ENCODE measurements at regions not wholly inside any gene's neighbourhood (a gene's known extent, or its start where the extent isn't known, plus 50 kb on each side); places are given as distances from the start of the nearest gene placed in this dataset.
"Not testable (repeated sequence)": the region's sequence is repeated elsewhere in the genome, so short reads cannot be mapped to it uniquely, and the experiment has no call there.

DNA sequence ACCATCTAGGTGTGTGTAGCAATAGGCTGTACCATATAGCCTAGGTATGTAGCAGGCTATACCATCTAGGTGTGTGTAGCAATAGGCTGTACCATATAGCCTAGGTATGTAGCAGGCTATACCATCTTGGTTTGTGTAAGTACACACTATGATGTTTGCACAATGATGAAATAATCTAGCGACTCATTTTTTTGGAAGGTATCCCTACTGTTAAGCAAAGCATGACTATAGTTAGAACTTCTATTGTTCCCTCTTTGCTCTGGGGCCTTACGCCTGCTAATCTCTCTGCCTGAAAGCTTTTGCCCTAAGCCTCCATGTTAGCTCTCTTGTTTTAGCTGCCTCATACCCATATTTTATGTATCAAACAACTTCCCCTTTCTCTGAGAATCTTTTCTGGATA, 563.3 kb downstream of the PIK3C3 start:
- H2AFZ ChIP-seq (ENCODE audit: low read length); H3K27me3 ChIP-seq (ENCODE audit: control insufficient read depth in 3 of 3, insufficient read depth in 3 of 3, low read depth in 1 of 3, low read length in 3 of 3); H2BK120ac ChIP-seq (ENCODE audit: low read depth, low read length); H2BK12ac ChIP-seq (ENCODE audit: low read length); H3K23ac ChIP-seq (ENCODE audit: low read depth, low read length, poor library complexity); H3K4me2 ChIP-seq (ENCODE audit: insufficient read depth, low read length, poor library complexity, severe bottlenecking); H4K8ac ChIP-seq (ENCODE audit: low read depth, low read length); H3K36me3 ChIP-seq (replicated peaks in 1 of 2; ENCODE audit: control insufficient read depth in 2 of 2, insufficient read depth in 2 of 2, low read length in 2 of 2); DNase-seq (ENCODE audit: low spot score); H3K9ac ChIP-seq (ENCODE audit: low read depth, low read length, poor library complexity); H3K4ac ChIP-seq (ENCODE audit: low read length); H2AK5ac ChIP-seq (ENCODE audit: low read depth, low read length); H3K79me1 ChIP-seq (ENCODE audit: low read depth, low read length); H3K14ac ChIP-seq (ENCODE audit: low read length); H3K27ac ChIP-seq (replicated peaks; ENCODE audit: low read length); H2BK5ac ChIP-seq (ENCODE audit: low read length); H3K18ac ChIP-seq (ENCODE audit: low read length); H2BK15ac ChIP-seq (ENCODE audit: low read length); H3K9me3 ChIP-seq (replicated peaks in 1 of 2; ENCODE audit: control insufficient read depth in 2 of 2, insufficient read depth in 1 of 2, low read depth in 1 of 2, low read length in 2 of 2); H4K91ac ChIP-seq (ENCODE audit: low read depth, low read length, poor library complexity); H3K4me1 ChIP-seq (ENCODE audit: control insufficient read depth in 2 of 2, insufficient read depth in 1 of 2, low read depth in 1 of 2, low read length in 2 of 2); H3K4me3 ChIP-seq (ENCODE audit: low read length in 2 of 2): not testable (repeated sequence)
- no CpG with 5 or more reads among the region's 2 CpGs for WGBS, 2 donors (ENCODE audit: extremely low coverage in 2 of 2, insufficient read length in 2 of 2, insufficient replicate concordance in 1 of 2)

- WGBS, 2 donors (ENCODE audit: extremely low coverage in 2 of 2, insufficient read length in 2 of 2, insufficient replicate concordance in 1 of 2): 100% methylated on average over 1 of the region's 2 CpGs; no CpG with 5 or more reads in 1 of the 2 donors
- no peak for DNase-seq (ENCODE audit: low spot score)
- no peak overlapping the region for H3K27ac ChIP-seq (replicated peaks; ENCODE audit: low read length)
- H2BK120ac ChIP-seq (ENCODE audit: low read depth, low read length): no peak overlapping the region
- no peak overlapping the region for H3K4me3 ChIP-seq (ENCODE audit: low read length in 2 of 2)
- H2BK12ac ChIP-seq (ENCODE audit: low read length): no peak overlapping the region
- no peak overlapping the region for H3K4me2 ChIP-seq (ENCODE audit: insufficient read depth, low read length, poor library complexity, severe bottlenecking)
- no peak overlapping the region for H3K9ac ChIP-seq (ENCODE audit: low read depth, low read length, poor library complexity)
- no peaks in the 10 kb centered on the region for H3K36me3 ChIP-seq (replicated peaks in 1 of 2; ENCODE audit: control insufficient read depth in 2 of 2, insufficient read depth in 2 of 2, low read length in 2 of 2)
- no peaks in the 10 kb centered on the region for H3K4me1 ChIP-seq (ENCODE audit: control insufficient read depth in 2 of 2, insufficient read depth in 1 of 2, low read depth in 1 of 2, low read length in 2 of 2)
- H3K18ac ChIP-seq (ENCODE audit: low read length): no peak overlapping the region
- no peak overlapping the region for H2BK5ac ChIP-seq (ENCODE audit: low read length)
- H2AK5ac ChIP-seq (ENCODE audit: low read depth, low read length): no peak overlapping the region
- H3K79me1 ChIP-seq (ENCODE audit: low read depth, low read length): no peaks in the 10 kb centered on the region
- H3K23ac ChIP-seq (ENCODE audit: low read depth, low read length, poor library complexity): no peak overlapping the region
- no peak overlapping the region for H2AFZ ChIP-seq (ENCODE audit: low read length)
- no peak overlapping the region for H4K91ac ChIP-seq (ENCODE audit: low read depth, low read length, poor library complexity)
- H3K9me3 ChIP-seq (replicated peaks in 1 of 2; ENCODE audit: control insufficient read depth in 2 of 2, insufficient read depth in 1 of 2, low read depth in 1 of 2, low read length in 2 of 2): no peaks in the 10 kb centered on the region
- H3K14ac ChIP-seq (ENCODE audit: low read length): no peak overlapping the region
- H3K4ac ChIP-seq (ENCODE audit: low read length): no peak overlapping the region
- no peak overlapping the region for H2BK15ac ChIP-seq (ENCODE audit: low read length)
- no peak overlapping the region for H4K8ac ChIP-seq (ENCODE audit: low read depth, low read length)
- no peaks in the 10 kb centered on the region for H3K27me3 ChIP-seq (ENCODE audit: control insufficient read depth in 3 of 3, insufficient read depth in 3 of 3, low read depth in 1 of 3, low read length in 3 of 3)
Measured at GRCh38 chr18:42520138-42520537, 565.1 kb downstream of the PIK3C3 start.

- no peak overlapping the region for H2AFZ ChIP-seq (ENCODE audit: low read length)
- no peak overlapping the region for H3K14ac ChIP-seq (ENCODE audit: low read length)
- no peaks in the 10 kb centered on the region for H3K9me3 ChIP-seq (replicated peaks in 1 of 2; ENCODE audit: control insufficient read depth in 2 of 2, insufficient read depth in 1 of 2, low read depth in 1 of 2, low read length in 2 of 2)
- no peak overlapping the region for H3K4me2 ChIP-seq (ENCODE audit: insufficient read depth, low read length, poor library complexity, severe bottlenecking)
- H2AK5ac ChIP-seq (ENCODE audit: low read depth, low read length): no peak overlapping the region
- H3K27me3 ChIP-seq (ENCODE audit: control insufficient read depth in 3 of 3, insufficient read depth in 3 of 3, low read depth in 1 of 3, low read length in 3 of 3): no peaks in the 10 kb centered on the region
- no peaks in the 10 kb centered on the region for H3K36me3 ChIP-seq (replicated peaks in 1 of 2; ENCODE audit: control insufficient read depth in 2 of 2, insufficient read depth in 2 of 2, low read length in 2 of 2)
- H2BK15ac ChIP-seq (ENCODE audit: low read length): no peak overlapping the region
- no peak overlapping the region for H4K91ac ChIP-seq (ENCODE audit: low read depth, low read length, poor library complexity)
- WGBS, 2 donors (ENCODE audit: extremely low coverage in 2 of 2, insufficient read length in 2 of 2, insufficient replicate concordance in 1 of 2): no CpG with 5 or more reads among the region's 2 CpGs
- H2BK5ac ChIP-seq (ENCODE audit: low read length): no peak overlapping the region
- H3K79me1 ChIP-seq (ENCODE audit: low read depth, low read length): no peaks in the 10 kb centered on the region
- H3K4me1 ChIP-seq (ENCODE audit: control insufficient read depth in 2 of 2, insufficient read depth in 1 of 2, low read depth in 1 of 2, low read length in 2 of 2): no peaks in the 10 kb centered on the region
- no peak overlapping the region for H3K4me3 ChIP-seq (ENCODE audit: low read length in 2 of 2)
- no peak overlapping the region for H3K23ac ChIP-seq (ENCODE audit: low read depth, low read length, poor library complexity)
- H3K18ac ChIP-seq (ENCODE audit: low read length): peak overlapping the region; percentile 27
- no peak overlapping the region for H3K9ac ChIP-seq (ENCODE audit: low read depth, low read length, poor library complexity)
- DNase-seq (ENCODE audit: low spot score): no peak
- H4K8ac ChIP-seq (ENCODE audit: low read depth, low read length): no peak overlapping the region
- no peak overlapping the region for H3K27ac ChIP-seq (replicated peaks; ENCODE audit: low read length)
- no peak overlapping the region for H2BK12ac ChIP-seq (ENCODE audit: low read length)
- H3K4ac ChIP-seq (ENCODE audit: low read length): no peak overlapping the region
- H2BK120ac ChIP-seq (ENCODE audit: low read depth, low read length): no peak overlapping the region
Measured at GRCh38 chr18:42525905-42526304, 570.9 kb downstream of the PIK3C3 start.

DNA sequence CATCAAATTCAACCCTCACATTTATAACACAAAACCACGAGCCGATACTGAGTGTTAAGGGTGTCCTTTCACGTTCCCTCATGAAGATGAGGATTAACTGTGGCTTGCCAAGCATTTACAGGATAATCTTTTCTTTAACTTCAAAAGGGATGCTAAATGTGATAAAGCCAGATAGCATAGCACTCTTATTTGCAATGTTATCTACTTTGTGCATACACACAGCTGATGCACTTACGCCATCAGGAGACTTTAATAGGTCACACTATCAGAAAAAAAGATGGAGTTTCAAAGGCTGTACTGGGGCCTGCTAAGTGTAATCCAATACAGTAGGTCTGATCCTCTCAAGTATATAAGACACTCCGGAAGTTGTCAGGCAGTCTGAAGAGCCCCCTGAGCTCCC, 572.7 kb downstream of the PIK3C3 start:
- Histone ChIP-seq H3K9ac (ENCODE audit: low read depth, low read length, poor library complexity) (no peak overlapping the region), H4K91ac (ENCODE audit: low read depth, low read length, poor library complexity) (no peak overlapping the region), H4K8ac (ENCODE audit: low read depth, low read length) (no peak overlapping the region), H3K4me2 (ENCODE audit: insufficient read depth, low read length, poor library complexity, severe bottlenecking) (no peak overlapping the region), H2AK5ac (ENCODE audit: low read depth, low read length) (no peak overlapping the region), H3K27ac (replicated peaks; ENCODE audit: low read length) (no peak overlapping the region), H3K23ac (ENCODE audit: low read depth, low read length, poor library complexity) (no peak overlapping the region), H3K4me1 (ENCODE audit: control insufficient read depth in 2 of 2, insufficient read depth in 1 of 2, low read depth in 1 of 2, low read length in 2 of 2) (no peaks in the 10 kb centered on the region), H3K18ac (ENCODE audit: low read length) (no peak overlapping the region), H3K36me3 (replicated peaks in 1 of 2; ENCODE audit: control insufficient read depth in 2 of 2, insufficient read depth in 2 of 2, low read length in 2 of 2) (no peaks in the 10 kb centered on the region), H2BK120ac (ENCODE audit: low read depth, low read length) (no peak overlapping the region), H2BK5ac (ENCODE audit: low read length) (no peak overlapping the region), H3K4ac (ENCODE audit: low read length) (no peak overlapping the region), H2BK15ac (ENCODE audit: low read length) (no peak overlapping the region), H3K4me3 (ENCODE audit: low read length in 2 of 2) (no peak overlapping the region), H3K27me3 (ENCODE audit: control insufficient read depth in 3 of 3, insufficient read depth in 3 of 3, low read depth in 1 of 3, low read length in 3 of 3) (no peaks in the 10 kb centered on the region), H3K9me3 (replicated peaks in 1 of 2; ENCODE audit: control insufficient read depth in 2 of 2, insufficient read depth in 1 of 2, low read depth in 1 of 2, low read length in 2 of 2) (no peaks in the 10 kb centered on the region), H2AFZ (ENCODE audit: low read length) (no peak overlapping the region), H3K14ac (ENCODE audit: low read length) (no peak overlapping the region), H2BK12ac (ENCODE audit: low read length) (no peak overlapping the region), H3K79me1 (ENCODE audit: low read depth, low read length) (no peaks in the 10 kb centered on the region)
- no peak for DNase-seq (ENCODE audit: low spot score)
- WGBS, 2 donors (ENCODE audit: extremely low coverage in 2 of 2, insufficient read length in 2 of 2, insufficient replicate concordance in 1 of 2): no CpG with 5 or more reads among the region's 5 CpGs

Measured in neuronal stem cell (in vitro differentiated cells).